ENCODE measurements at regions not wholly inside any gene's neighbourhood (a gene's known extent, or its start where the extent isn't known, plus 50 kb on each side); places are given as distances from the start of the nearest gene placed in this dataset.

DNA sequence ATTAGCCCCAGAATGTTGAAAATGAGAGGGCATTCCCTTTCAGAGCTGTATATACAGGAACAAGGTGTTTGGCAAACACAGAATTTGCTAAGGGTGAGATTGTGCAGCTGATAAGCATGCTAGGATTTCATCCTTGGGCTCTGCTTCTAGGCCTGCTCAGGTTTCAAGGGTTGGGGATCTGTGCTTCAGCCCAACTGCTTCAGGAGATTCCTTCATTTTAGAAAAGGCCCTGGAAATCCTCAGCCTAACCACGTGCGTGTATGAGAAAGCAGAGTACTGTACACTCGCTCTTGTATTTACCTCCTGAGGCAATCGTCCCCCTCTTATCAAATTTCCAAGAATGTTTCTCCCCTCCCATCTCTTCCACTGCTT lies 291.6 kb upstream of the ARGLU1 start:
- Histone ChIP-seq H3K36me3 (ENCODE audit: control insufficient read depth, insufficient read depth, low read length) (no peaks in the 10 kb centered on the region), H3K27ac (ENCODE audit: low read depth, low read length) (no peak overlapping the region), H3K4me3 (ENCODE audit: low read depth, low read length) (no peak overlapping the region), H3K4me1 (ENCODE audit: control insufficient read depth, insufficient read depth, low read length) (no peaks in the 10 kb centered on the region), H3K27me3 (ENCODE audit: control insufficient read depth, insufficient read depth, low read length) (no peaks in the 10 kb centered on the region), H3K9me3 (ENCODE audit: control insufficient read depth, insufficient read depth, low read length) (no peaks in the 10 kb centered on the region)
- DNase-seq (ENCODE audit: low read depth in 4 of 6, low spot score in 6 of 6) = peak in 1 of 6 donors; percentile 40
- 53% methylated on average over 4 of the region's 4 CpGs for WGBS (ENCODE audit: insufficient coverage)

- DNase-seq (ENCODE audit: low read depth in 4 of 6, low spot score in 6 of 6) = peak in 1 of 6 donors; percentile 77
- Histone ChIP-seq H3K9me3 (ENCODE audit: control insufficient read depth, insufficient read depth, low read length) (no peaks in the 10 kb centered on the region), H3K4me1 (ENCODE audit: control insufficient read depth, insufficient read depth, low read length) (no peaks in the 10 kb centered on the region), H3K27ac (ENCODE audit: low read depth, low read length) (no peak overlapping the region), H3K36me3 (ENCODE audit: control insufficient read depth, insufficient read depth, low read length) (no peaks in the 10 kb centered on the region), H3K4me3 (ENCODE audit: low read depth, low read length) (no peak overlapping the region), H3K27me3 (ENCODE audit: control insufficient read depth, insufficient read depth, low read length) (no peaks in the 10 kb centered on the region)
- 53% methylated on average over 2 of the region's 12 CpGs for WGBS (ENCODE audit: insufficient coverage)
Observed at GRCh38 chr13:106858903-106859532, 291.1 kb upstream of the ARGLU1 start.

DNA sequence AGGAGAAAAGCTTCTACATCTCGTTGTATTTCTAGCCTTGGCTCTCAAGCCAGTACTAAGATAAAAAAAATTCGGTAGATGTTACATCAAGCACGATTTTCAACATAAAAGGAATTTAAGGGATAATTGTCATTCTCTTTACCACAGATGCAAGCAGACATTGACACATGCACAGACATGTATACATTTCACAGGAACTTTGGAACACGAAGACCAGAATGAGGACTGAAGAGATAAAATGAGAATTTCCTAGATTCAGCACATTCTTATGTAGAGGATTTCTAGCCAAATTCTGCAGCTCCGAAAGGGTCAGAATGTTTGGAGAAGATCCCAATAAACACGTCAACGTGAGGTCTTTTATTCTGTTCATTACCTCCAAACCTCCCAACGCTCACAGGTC lies 284.5 kb upstream of the ARGLU1 start:
- H3K4me1 ChIP-seq (ENCODE audit: control insufficient read depth, insufficient read depth, low read length) = no peaks in the 10 kb centered on the region
- H3K27me3 ChIP-seq (ENCODE audit: control insufficient read depth, insufficient read depth, low read length) = no peaks in the 10 kb centered on the region
- DNase-seq (ENCODE audit: low read depth in 4 of 6, low spot score in 6 of 6) = no peak
- no peaks in the 10 kb centered on the region for H3K9me3 ChIP-seq (ENCODE audit: control insufficient read depth, insufficient read depth, low read length)
- H3K36me3 ChIP-seq (ENCODE audit: control insufficient read depth, insufficient read depth, low read length) = no peaks in the 10 kb centered on the region
- 45% methylated on average over 4 of the region's 8 CpGs for WGBS (ENCODE audit: insufficient coverage)
- H3K27ac ChIP-seq (ENCODE audit: low read depth, low read length) = no peak overlapping the region
- H3K4me3 ChIP-seq (ENCODE audit: low read depth, low read length) = no peak overlapping the region

DNA sequence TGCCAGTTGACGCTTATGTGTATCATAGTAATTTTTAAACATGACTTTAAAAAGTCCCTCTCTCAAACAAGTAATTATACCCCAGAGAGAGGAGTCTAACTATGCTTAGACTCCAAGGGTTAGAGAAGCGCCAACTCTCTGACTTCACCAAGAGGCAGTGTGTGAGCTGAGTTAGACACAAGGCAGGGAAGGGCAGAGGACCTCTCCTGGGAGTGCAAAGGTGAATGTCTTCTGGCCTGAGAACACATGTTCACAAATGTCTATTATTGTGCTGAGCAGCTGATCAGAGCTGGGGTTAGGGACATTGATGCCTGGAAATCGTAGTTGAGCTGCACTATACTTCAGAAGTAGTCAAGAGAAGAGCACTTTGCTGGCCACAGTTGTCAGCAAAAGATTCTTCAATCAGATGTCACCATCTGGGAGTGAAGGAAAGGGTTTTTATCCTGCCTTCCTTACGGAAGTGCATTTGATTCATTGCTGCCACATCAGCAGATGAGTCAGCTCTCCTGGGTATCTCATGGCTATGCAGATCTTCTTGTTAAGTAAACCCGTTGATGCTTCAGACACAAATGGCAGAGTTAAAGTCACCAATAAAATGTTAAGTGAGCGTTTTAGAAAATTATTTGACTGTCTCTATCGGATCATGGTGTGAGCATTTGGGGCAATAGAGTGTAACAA lies 283.2 kb upstream of the ARGLU1 start:
- H3K27ac ChIP-seq (ENCODE audit: low read depth, low read length) = no peak overlapping the region
- no peaks in the 10 kb centered on the region for H3K4me1 ChIP-seq (ENCODE audit: control insufficient read depth, insufficient read depth, low read length)
- WGBS (ENCODE audit: insufficient coverage) = 81% methylated on average over 4 of the region's 7 CpGs
- no peak overlapping the region for H3K4me3 ChIP-seq (ENCODE audit: low read depth, low read length)
- no peaks in the 10 kb centered on the region for H3K9me3 ChIP-seq (ENCODE audit: control insufficient read depth, insufficient read depth, low read length)
- no peaks in the 10 kb centered on the region for H3K36me3 ChIP-seq (ENCODE audit: control insufficient read depth, insufficient read depth, low read length)
- H3K27me3 ChIP-seq (ENCODE audit: control insufficient read depth, insufficient read depth, low read length) = no peaks in the 10 kb centered on the region
- DNase-seq (ENCODE audit: low read depth in 4 of 6, low spot score in 6 of 6) = no peak

GRCh38 chr13:106846571-106847448 lies 278.9 kb upstream of the ARGLU1 start:
- no peaks in the 10 kb centered on the region for H3K9me3 ChIP-seq (ENCODE audit: control insufficient read depth, insufficient read depth, low read length)
- H3K4me3 ChIP-seq (ENCODE audit: low read depth, low read length) = no peak overlapping the region
- no peaks in the 10 kb centered on the region for H3K27me3 ChIP-seq (ENCODE audit: control insufficient read depth, insufficient read depth, low read length)
- H3K4me1 ChIP-seq (ENCODE audit: control insufficient read depth, insufficient read depth, low read length) = no peaks in the 10 kb centered on the region
- H3K27ac ChIP-seq (ENCODE audit: low read depth, low read length) = no peak overlapping the region
- WGBS (ENCODE audit: insufficient coverage) = 83% methylated on average over 3 of the region's 5 CpGs
- no peak for DNase-seq (ENCODE audit: low read depth in 4 of 6, low spot score in 6 of 6)
- no peaks in the 10 kb centered on the region for H3K36me3 ChIP-seq (ENCODE audit: control insufficient read depth, insufficient read depth, low read length)

DNA sequence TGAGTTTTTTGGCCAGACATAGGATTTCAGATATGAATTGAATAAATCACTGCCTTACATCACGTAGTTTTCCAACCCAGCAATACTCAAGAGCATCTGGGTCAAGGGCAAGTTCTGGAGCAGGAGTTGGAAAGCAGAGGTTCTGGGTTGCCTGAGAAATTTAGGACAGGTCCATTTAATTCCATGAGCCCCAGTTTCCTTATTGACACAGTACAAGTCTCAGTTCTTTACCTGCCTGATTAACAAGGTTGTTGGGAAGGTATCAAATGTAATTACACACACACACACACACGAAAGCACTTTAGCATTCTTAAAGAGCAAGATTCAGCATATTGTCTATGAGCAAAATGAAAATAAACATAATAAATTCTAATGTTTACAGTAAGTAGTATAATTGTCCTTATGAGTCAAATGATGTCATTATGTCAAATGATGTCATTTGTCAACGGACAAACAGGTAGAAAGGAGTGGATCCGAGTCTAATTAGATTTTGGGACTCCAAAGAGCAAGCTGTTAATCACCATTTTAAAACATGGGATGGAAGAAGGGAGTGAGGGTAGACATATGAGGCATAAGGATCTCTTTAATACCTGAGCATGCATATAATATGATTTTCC lies 268.4 kb upstream of the ARGLU1 start:
- Histone ChIP-seq H3K27ac (ENCODE audit: low read depth, low read length) (no peak overlapping the region), H3K27me3 (ENCODE audit: control insufficient read depth, insufficient read depth, low read length) (no peaks in the 10 kb centered on the region), H3K4me1 (ENCODE audit: control insufficient read depth, insufficient read depth, low read length) (no peaks in the 10 kb centered on the region), H3K36me3 (ENCODE audit: control insufficient read depth, insufficient read depth, low read length) (no peaks in the 10 kb centered on the region), H3K4me3 (ENCODE audit: low read depth, low read length) (no peak overlapping the region), H3K9me3 (ENCODE audit: control insufficient read depth, insufficient read depth, low read length) (no peaks in the 10 kb centered on the region)
- no peak for DNase-seq (ENCODE audit: low read depth in 4 of 6, low spot score in 6 of 6)
- no CpG with 5 or more reads among the region's 4 CpGs for WGBS (ENCODE audit: insufficient coverage)

- no peaks in the 10 kb centered on the region for H3K27me3 ChIP-seq (ENCODE audit: control insufficient read depth, insufficient read depth, low read length)
- peak in 1 of 6 donors; percentile 9 for DNase-seq (ENCODE audit: low read depth in 4 of 6, low spot score in 6 of 6)
- no peak overlapping the region for H3K4me3 ChIP-seq (ENCODE audit: low read depth, low read length)
- no CpG with 5 or more reads among the region's 1 CpG for WGBS (ENCODE audit: insufficient coverage)
- H3K36me3 ChIP-seq (ENCODE audit: control insufficient read depth, insufficient read depth, low read length) = no peaks in the 10 kb centered on the region
- H3K4me1 ChIP-seq (ENCODE audit: control insufficient read depth, insufficient read depth, low read length) = no peaks in the 10 kb centered on the region
- no peak overlapping the region for H3K27ac ChIP-seq (ENCODE audit: low read depth, low read length)
- H3K9me3 ChIP-seq (ENCODE audit: control insufficient read depth, insufficient read depth, low read length) = no peaks in the 10 kb centered on the region
Observed at GRCh38 chr13:106835477-106835876, 267.5 kb upstream of the ARGLU1 start.

GRCh38 chr13:106821979-106822378 lies 254.0 kb upstream of the ARGLU1 start:
- DNase-seq (ENCODE audit: low read depth in 4 of 6, low spot score in 6 of 6) = peak in 1 of 6 donors; percentile 54
- Histone ChIP-seq H3K36me3 (ENCODE audit: control insufficient read depth, insufficient read depth, low read length) (no peaks in the 10 kb centered on the region), H3K4me1 (ENCODE audit: control insufficient read depth, insufficient read depth, low read length) (no peaks in the 10 kb centered on the region), H3K9me3 (ENCODE audit: control insufficient read depth, insufficient read depth, low read length) (no peaks in the 10 kb centered on the region), H3K27ac (ENCODE audit: low read depth, low read length) (no peak overlapping the region), H3K4me3 (ENCODE audit: low read depth, low read length) (no peak overlapping the region), H3K27me3 (ENCODE audit: control insufficient read depth, insufficient read depth, low read length) (no peaks in the 10 kb centered on the region)
- WGBS (ENCODE audit: insufficient coverage) = 60% methylated on average over 1 of the region's 8 CpGs

DNA sequence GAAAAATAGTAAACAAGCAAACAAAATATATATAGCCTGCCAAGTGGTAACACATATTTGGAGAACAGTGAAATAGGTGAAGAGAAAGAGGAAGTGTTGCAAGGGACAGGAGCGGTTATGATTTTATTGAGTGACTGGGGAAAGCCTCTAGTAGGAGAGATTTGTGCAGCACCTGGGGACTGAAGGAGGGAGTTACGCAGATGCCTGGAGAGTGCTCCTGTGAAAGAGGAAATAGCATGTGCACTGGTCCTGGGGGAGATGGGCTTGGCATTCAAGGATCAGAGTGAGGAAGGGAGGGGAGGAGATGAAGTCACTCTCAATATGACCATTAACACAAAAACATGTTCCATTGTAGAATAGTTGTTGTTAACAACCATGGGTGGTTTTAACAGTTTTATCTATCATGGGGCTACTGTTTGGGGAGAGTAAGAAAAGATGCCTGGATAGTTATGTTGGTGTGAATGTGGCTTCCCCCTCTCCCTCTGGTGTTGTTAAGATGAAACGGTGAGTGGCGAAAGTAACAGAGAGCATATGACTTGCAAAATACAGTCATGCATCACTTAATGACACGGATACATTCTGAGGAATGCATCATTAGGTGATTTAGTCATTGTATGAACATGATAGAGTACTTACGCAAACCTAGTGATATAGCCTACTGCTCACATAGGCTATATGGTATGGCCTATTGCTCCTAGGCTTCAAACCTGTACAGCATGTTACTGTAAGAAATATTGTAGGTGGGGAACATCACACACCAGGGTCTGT lies 251.7 kb upstream of the ARGLU1 start:
- Histone ChIP-seq H3K36me3 (ENCODE audit: control insufficient read depth, insufficient read depth, low read length) (no peaks in the 10 kb centered on the region), H3K27me3 (ENCODE audit: control insufficient read depth, insufficient read depth, low read length) (no peaks in the 10 kb centered on the region), H3K4me1 (ENCODE audit: control insufficient read depth, insufficient read depth, low read length) (no peaks in the 10 kb centered on the region), H3K9me3 (ENCODE audit: control insufficient read depth, insufficient read depth, low read length) (no peaks in the 10 kb centered on the region), H3K27ac (ENCODE audit: low read depth, low read length) (no peak overlapping the region), H3K4me3 (ENCODE audit: low read depth, low read length) (no peak overlapping the region)
- no peak for DNase-seq (ENCODE audit: low read depth in 4 of 6, low spot score in 6 of 6)
- 86% methylated on average over 2 of the region's 6 CpGs for WGBS (ENCODE audit: insufficient coverage)
